ENCODE measurements at regions not wholly inside any gene's neighbourhood (a gene's known extent, or its start where the extent isn't known, plus 50 kb on each side); places are given as distances from the start of the nearest gene placed in this dataset.

DNA sequence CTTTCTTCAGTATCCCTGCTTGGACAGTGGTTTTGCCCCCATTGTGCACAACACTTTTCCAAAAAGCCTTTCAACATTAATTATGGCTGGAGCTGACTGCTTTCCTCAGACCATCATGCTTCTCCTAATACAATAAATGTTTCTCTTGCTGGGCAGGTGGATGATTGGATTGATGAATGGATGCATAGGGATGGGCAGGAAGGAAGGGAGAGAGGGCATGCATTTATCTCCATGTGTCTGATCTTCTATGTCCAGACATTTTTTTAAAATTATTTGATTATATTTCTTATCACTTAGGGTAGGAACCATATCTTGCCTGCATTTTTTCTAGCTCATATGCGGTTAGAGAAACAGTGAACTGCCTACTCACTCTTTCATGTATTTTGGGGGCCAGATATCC lies 218.5 kb downstream of the PRL start:
- no peak for DNase-seq
- ChIA-PET POLR2A (no interaction called here), CTCF (no interaction called here)
- no peak for TF ChIP-seq EZH2 (IDR thresholded peaks at IDR 0.05; ENCODE audit: borderline replicate concordance, insufficient read depth, low read depth, low read length, poor library complexity, severe bottlenecking)
- TF ChIP-seq, protein P1, sequence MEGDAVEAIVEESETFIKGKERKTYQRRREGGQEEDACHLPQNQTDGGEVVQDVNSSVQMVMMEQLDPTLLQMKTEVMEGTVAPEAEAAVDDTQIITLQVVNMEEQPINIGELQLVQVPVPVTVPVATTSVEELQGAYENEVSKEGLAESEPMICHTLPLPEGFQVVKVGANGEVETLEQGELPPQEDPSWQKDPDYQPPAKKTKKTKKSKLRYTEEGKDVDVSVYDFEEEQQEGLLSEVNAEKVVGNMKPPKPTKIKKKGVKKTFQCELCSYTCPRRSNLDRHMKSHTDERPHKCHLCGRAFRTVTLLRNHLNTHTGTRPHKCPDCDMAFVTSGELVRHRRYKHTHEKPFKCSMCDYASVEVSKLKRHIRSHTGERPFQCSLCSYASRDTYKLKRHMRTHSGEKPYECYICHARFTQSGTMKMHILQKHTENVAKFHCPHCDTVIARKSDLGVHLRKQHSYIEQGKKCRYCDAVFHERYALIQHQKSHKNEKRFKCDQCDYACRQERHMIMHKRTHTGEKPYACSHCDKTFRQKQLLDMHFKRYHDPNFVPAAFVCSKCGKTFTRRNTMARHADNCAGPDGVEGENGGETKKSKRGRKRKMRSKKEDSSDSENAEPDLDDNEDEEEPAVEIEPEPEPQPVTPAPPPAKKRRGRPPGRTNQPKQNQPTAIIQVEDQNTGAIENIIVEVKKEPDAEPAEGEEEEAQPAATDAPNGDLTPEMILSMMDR (IDR thresholded peaks at IDR 0.05): no peak
- no peak overlapping the region for H3K9ac ChIP-seq (ENCODE audit: low read length)
- H3K27me3 Mint-ChIP-seq: no peaks in the 10 kb centered on the region
- H3K4me1 Mint-ChIP-seq: no peaks in the 10 kb centered on the region
- H3K4me2 ChIP-seq (replicated peaks; ENCODE audit: low read depth, low read length, poor library complexity, severe bottlenecking): no peak overlapping the region
- H3K36me3 ChIP-seq (replicated peaks in 1 of 2; ENCODE audit: control extremely low read depth in 1 of 2, control insufficient read depth in 1 of 2, extremely low read depth in 1 of 2, insufficient read depth in 2 of 2, low read length in 1 of 2): no peaks in the 10 kb centered on the region
- H3K4me3 Mint-ChIP-seq: no peak overlapping the region
- H3K9me3 ChIP-seq (ENCODE audit: control extremely low read depth in 1 of 3, control insufficient read depth in 2 of 3, insufficient read depth in 1 of 3, low read length in 2 of 3): no peaks in the 10 kb centered on the region
- intact Hi-C loops (cut with micrococcal nuclease): no loop called here
- H3K27ac ChIP-seq (ENCODE audit: low read length in 2 of 2): no peak overlapping the region
- no CpG with 5 or more reads among the region's 1 CpG for WGBS (ENCODE audit: insufficient coverage)
- H3K27me3 ChIP-seq (replicated peaks in 1 of 4; ENCODE audit: control extremely low read depth in 1 of 4, control insufficient read depth in 3 of 4, insufficient read depth in 4 of 4, low read length in 3 of 4): no peaks in the 10 kb centered on the region
- H3K27ac Mint-ChIP-seq: no peak overlapping the region
- H2AFZ ChIP-seq (ENCODE audit: insufficient read depth, low read depth, low read length, poor library complexity, severe bottlenecking): no peak overlapping the region
- H3K4me1 ChIP-seq (ENCODE audit: control insufficient read depth in 2 of 2, insufficient read depth in 2 of 2, low read length in 2 of 2): no peaks in the 10 kb centered on the region
- no peak for ATAC-seq (ENCODE audit: low read depth)
- H3K4me3 ChIP-seq (ENCODE audit: control extremely low read depth in 1 of 5, extremely low read depth in 1 of 5, insufficient read depth in 1 of 5, low read depth in 2 of 5, low read length in 4 of 5): no peak overlapping the region
- no peaks in the 10 kb centered on the region for H4K20me1 ChIP-seq (ENCODE audit: control insufficient read depth, insufficient read depth, low read length, poor library complexity, severe bottlenecking)
- H3K9me3 Mint-ChIP-seq (ENCODE audit: insufficient read depth): peaks cover 3% of the 10 kb centered on the region
- no peaks in the 10 kb centered on the region for H3K79me2 ChIP-seq (ENCODE audit: control insufficient read depth, insufficient read depth, low read length)

DNA sequence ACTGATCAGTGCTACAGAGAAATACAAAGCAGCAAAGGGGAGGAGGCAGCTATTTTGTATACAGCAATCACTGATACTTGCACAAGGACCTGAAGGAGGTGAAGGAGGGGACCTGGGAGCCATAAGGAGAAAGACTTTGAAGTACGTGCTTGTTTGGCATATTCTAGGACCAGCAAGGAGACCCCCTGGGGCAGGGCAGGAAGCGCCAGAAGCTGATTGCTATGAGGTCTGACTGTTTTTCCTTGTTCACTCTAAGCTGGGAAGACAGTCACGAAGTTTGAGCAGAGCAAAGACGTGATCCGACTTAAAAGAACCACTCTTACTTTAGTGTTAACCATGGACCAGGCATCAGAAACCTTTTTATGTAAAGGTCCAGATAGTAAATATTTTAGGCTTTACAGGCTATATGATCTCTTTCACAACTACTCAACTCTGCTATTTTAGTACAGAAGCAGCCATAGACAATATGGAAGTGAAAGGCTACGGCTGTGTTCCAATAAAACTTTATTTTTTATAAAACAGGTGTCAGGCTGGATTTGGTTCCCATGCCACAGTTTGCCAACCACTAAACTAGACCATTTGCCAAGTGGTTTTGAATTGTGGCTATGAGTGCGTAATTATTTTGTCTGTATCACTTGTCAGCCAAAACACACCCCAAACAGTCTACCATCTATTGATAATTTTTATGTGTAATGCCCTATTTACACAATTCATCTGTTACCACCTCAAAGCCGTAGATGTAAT lies 217.9 kb downstream of the PRL start:
- Mint-ChIP-seq H3K27me3 (no peaks in the 10 kb centered on the region), H3K27ac (no peak overlapping the region), H3K4me3 (no peak overlapping the region), H3K4me1 (no peaks in the 10 kb centered on the region), H3K9me3 (ENCODE audit: insufficient read depth) (peaks cover 3% of the 10 kb centered on the region)
- H4K20me1 ChIP-seq (ENCODE audit: control insufficient read depth, insufficient read depth, low read length, poor library complexity, severe bottlenecking): no peaks in the 10 kb centered on the region
- no peak overlapping the region for H3K4me2 ChIP-seq (replicated peaks; ENCODE audit: low read depth, low read length, poor library complexity, severe bottlenecking)
- ATAC-seq (ENCODE audit: low read depth) (no peak), DNase-seq (no peak)
- WGBS (ENCODE audit: insufficient coverage): 81% methylated on average over 2 of the region's 8 CpGs
- H3K27me3 ChIP-seq (replicated peaks in 1 of 4; ENCODE audit: control extremely low read depth in 1 of 4, control insufficient read depth in 3 of 4, insufficient read depth in 4 of 4, low read length in 3 of 4): no peaks in the 10 kb centered on the region
- no peaks in the 10 kb centered on the region for H3K79me2 ChIP-seq (ENCODE audit: control insufficient read depth, insufficient read depth, low read length)
- intact Hi-C loops (cut with micrococcal nuclease): no loop called here
- no peaks in the 10 kb centered on the region for H3K36me3 ChIP-seq (replicated peaks in 1 of 2; ENCODE audit: control extremely low read depth in 1 of 2, control insufficient read depth in 1 of 2, extremely low read depth in 1 of 2, insufficient read depth in 2 of 2, low read length in 1 of 2)
- POLR2A ChIA-PET: no interaction called here
- no peak overlapping the region for H3K4me3 ChIP-seq (ENCODE audit: control extremely low read depth in 1 of 5, extremely low read depth in 1 of 5, insufficient read depth in 1 of 5, low read depth in 2 of 5, low read length in 4 of 5)
- no peak overlapping the region for H2AFZ ChIP-seq (ENCODE audit: insufficient read depth, low read depth, low read length, poor library complexity, severe bottlenecking)
- H3K9me3 ChIP-seq (ENCODE audit: control extremely low read depth in 1 of 3, control insufficient read depth in 2 of 3, insufficient read depth in 1 of 3, low read length in 2 of 3): no peaks in the 10 kb centered on the region
- TF ChIP-seq EZH2 (IDR thresholded peaks at IDR 0.05; ENCODE audit: borderline replicate concordance, insufficient read depth, low read depth, low read length, poor library complexity, severe bottlenecking): no peak
- TF ChIP-seq, protein P1 (IDR thresholded peaks at IDR 0.05): no peak
- H3K4me1 ChIP-seq (ENCODE audit: control insufficient read depth in 2 of 2, insufficient read depth in 2 of 2, low read length in 2 of 2): no peaks in the 10 kb centered on the region
- H3K9ac ChIP-seq (ENCODE audit: low read length): no peak overlapping the region
- H3K27ac ChIP-seq (ENCODE audit: low read length in 2 of 2): no peak overlapping the region
- CTCF ChIA-PET: no interaction called here

All from B cell (primary cell).